ENCODE measurements at regions not wholly inside any gene's neighbourhood (a gene's known extent, or its start where the extent isn't known, plus 50 kb on each side); places are given as distances from the start of the nearest gene placed in this dataset.

- no peak for DNase-seq
- no peak for TF ChIP-seq POLR2A (IDR thresholded peaks at IDR 0.05; ENCODE audit: low read length)
- no peak for TF ChIP-seq GATA1 (IDR thresholded peaks at IDR 0.05; ENCODE audit: low read depth, low read length)
Observed at GRCh38 chr6:3987576-3987975, 91.4 kb downstream of the FAM217A start.

DNA sequence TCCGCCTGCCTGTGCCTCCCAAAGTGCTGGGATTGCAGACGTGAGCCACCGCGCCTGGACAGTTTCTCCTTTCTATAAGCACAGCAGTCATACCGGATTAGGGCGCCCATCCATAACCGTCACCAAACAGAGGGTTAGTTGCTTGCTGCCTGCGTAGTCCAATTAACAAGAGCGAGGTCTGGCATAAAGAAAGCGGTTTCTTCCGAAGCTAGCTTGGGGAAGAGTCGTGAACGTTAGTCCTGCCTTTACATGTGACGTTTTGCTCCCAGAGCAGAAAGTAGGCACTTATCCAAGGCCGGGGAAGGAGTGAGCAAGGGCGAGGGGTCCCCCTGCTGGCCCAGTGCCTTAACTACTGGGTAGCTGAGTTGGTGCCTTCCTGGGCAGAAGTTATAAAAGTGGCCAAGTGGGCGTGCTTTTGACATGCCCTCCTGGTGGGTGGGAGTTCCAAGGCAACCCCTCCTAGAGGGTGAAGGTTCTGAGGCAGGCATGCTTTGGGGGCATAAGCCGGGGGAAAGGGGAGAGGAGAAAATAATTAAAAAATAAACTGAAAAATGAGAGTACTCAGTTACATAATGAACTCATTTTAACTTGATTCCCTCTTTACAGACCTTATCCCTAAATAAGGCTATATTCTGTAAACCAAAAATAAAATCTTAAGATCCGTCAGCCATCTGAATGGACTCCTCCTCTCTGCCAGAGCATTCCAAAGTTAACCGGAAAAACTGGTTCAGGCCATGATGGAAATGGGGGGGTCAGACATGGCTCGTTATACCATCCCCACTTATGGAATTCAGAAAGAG lies 88.0 kb downstream of the FAM217A start:
- no peak for TF ChIP-seq GATA1 (IDR thresholded peaks at IDR 0.05; ENCODE audit: low read depth, low read length)
- TF ChIP-seq POLR2A (IDR thresholded peaks at IDR 0.05; ENCODE audit: low read length): no peak

GRCh38 chr6:3991941-3992340 lies 87.0 kb downstream of the FAM217A start:
- DNase-seq: no peak
- TF ChIP-seq POLR2A (IDR thresholded peaks at IDR 0.05; ENCODE audit: low read length) (no peak), GATA1 (IDR thresholded peaks at IDR 0.05; ENCODE audit: low read depth, low read length) (no peak)

More for the DNA sequence above, 88.0 kb downstream of the FAM217A start:
- DNase-seq: peak; percentile 78 to 88

DNA sequence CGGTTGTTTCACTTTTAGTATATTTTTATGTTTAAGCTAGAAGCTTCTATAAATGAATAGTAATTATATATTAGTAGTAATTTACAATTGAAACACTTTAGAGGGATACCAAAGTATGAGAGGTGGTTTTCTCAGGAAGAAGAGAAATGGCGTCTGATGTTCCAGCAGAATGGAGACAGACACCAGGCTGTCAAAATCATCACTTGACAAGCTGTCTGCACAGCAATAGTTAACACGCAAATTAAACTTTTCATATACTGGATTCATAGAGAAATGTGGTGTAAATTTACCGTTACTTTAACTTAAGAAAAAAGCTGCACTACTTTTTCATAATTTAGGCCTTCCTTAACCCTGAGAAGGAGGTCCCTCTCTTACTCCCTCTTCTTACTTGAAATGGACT lies 82.6 kb downstream of the FAM217A start:
- TF ChIP-seq POLR2A (IDR thresholded peaks at IDR 0.05; ENCODE audit: low read length) (no peak), GATA1 (IDR thresholded peaks at IDR 0.05; ENCODE audit: low read depth, low read length) (no peak)
- no peak for DNase-seq

- no peak for DNase-seq
- TF ChIP-seq GATA1 (IDR thresholded peaks at IDR 0.05; ENCODE audit: low read depth, low read length): no peak
- TF ChIP-seq POLR2A (IDR thresholded peaks at IDR 0.05; ENCODE audit: low read length): no peak
Observed at GRCh38 chr6:3997177-3997770, 81.7 kb downstream of the FAM217A start.

GRCh38 chr6:3999800-4000661 lies 78.9 kb downstream of the FAM217A start:
- DNase-seq: no peak
- no peak for TF ChIP-seq POLR2A (IDR thresholded peaks at IDR 0.05; ENCODE audit: low read length)
- no peak for TF ChIP-seq GATA1 (IDR thresholded peaks at IDR 0.05; ENCODE audit: low read depth, low read length)

- TF ChIP-seq POLR2A (IDR thresholded peaks at IDR 0.05; ENCODE audit: low read length): no peak
- TF ChIP-seq GATA1 (IDR thresholded peaks at IDR 0.05; ENCODE audit: low read depth, low read length): no peak
- DNase-seq: no peak
Observed at GRCh38 chr6:4004249-4004648, 74.7 kb downstream of the FAM217A start.

GRCh38 chr6:4008324-4009047 lies 70.5 kb downstream of the FAM217A start:
- DNase-seq: peak; percentile 68 to 83
- TF ChIP-seq POLR2A (IDR thresholded peaks at IDR 0.05; ENCODE audit: low read length): no peak
- TF ChIP-seq GATA1 (IDR thresholded peaks at IDR 0.05; ENCODE audit: low read depth, low read length): no peak

GRCh38 chr6:4009486-4009885 lies 69.5 kb downstream of the FAM217A start:
- TF ChIP-seq POLR2A (IDR thresholded peaks at IDR 0.05; ENCODE audit: low read length): no peak
- no peak for TF ChIP-seq GATA1 (IDR thresholded peaks at IDR 0.05; ENCODE audit: low read depth, low read length)
- no peak for DNase-seq

DNA sequence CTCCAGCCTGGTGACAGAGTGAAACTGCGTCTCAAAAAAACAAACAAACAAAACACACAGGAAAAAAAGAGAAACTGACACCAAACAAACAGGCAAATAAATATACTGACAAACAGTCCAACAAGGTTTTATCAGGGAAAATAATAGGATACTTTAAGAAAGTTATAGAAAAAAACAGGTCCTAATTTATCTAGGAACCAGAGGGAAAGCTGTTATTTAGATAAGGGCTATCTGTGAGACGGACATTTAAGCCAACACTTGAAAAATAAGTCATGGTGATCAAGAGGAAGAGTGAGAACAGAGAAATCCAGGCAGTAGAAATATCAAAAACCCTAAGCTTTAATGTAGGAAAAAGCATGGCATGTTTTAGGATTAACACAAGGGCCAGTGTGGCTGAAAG lies 68.9 kb downstream of the FAM217A start:
- DNase-seq: peak; percentile 27 to 55
- TF ChIP-seq GATA1 (IDR thresholded peaks at IDR 0.05; ENCODE audit: low read depth, low read length): no peak
- TF ChIP-seq POLR2A (IDR thresholded peaks at IDR 0.05; ENCODE audit: low read length): no peak

DNA sequence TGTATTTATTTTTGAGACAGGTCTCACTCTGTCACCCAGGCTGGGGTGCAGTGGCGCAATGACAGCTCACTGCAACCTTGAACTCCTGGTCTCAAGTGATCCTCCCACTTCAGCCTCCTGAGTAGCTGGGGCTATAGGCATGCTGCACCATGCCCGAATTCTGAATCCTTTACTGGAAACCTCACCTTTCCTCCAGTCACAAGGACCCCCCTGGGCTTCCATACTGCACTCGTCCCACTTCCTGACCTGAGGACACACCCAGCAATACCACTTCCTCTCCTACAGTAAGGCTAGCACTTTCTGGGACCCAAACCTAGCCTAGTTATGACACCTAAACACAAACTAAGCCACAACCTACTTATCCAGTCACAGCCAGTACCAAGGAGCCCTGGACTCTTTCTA lies 68.2 kb downstream of the FAM217A start:
- TF ChIP-seq GATA1 (IDR thresholded peaks at IDR 0.05; ENCODE audit: low read depth, low read length) (no peak), POLR2A (IDR thresholded peaks at IDR 0.05; ENCODE audit: low read length) (no peak)

DNA sequence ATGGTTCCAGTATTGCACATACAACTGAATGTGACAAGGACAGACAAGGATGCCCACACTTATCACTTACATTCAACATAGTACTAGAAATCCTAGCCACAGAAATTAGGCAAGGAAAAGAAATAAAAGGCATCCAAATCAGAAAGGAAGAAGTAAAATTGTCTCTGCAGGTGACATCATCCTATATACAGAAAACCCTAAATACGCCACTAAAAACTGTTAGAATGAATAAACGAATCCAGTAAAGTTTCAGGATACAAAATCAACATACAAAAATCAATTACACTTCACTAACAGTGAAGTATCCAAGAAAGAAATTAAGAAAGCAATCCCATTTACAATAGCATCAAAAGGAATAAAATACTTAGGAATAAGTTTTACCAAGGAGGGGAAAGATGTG lies 66.1 kb downstream of the FAM217A start:
- TF ChIP-seq GATA1 (IDR thresholded peaks at IDR 0.05; ENCODE audit: low read depth, low read length) (no peak), POLR2A (IDR thresholded peaks at IDR 0.05; ENCODE audit: low read length) (no peak)
- no peak for DNase-seq

More for the DNA sequence above, 68.2 kb downstream of the FAM217A start:
- DNase-seq: peak in 1 of 2 experiments; percentile 18

DNA sequence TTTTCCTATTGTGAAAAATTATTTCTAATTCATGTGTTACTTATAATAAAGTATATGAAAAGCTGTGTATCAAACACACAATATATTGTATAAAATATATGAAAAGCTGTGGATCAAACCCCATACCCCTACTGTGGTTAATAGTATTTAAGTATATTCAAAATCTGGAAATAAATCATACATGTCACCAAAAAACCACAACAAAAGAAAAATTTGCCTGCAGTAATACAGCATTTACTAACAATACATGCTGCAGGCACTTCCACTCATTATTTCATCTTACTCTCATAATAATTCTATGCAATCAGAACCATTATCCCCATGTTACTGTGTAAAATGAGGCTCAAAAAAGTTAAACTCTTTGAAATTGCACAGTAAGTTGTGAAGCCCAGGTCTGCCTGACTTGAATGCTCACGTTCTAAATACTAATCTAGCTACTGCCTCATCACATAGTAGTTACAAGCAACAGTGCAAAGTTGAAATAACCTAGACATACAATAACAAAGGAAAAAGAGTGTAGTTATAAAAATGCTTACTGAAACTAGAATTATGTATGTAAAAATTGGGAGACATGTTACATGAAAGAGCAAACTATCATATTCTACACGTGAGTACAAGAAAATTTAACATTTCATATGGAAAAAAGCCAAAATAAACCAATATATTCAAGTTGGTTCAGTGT lies 61.7 kb downstream of the FAM217A start:
- TF ChIP-seq GATA1 (IDR thresholded peaks at IDR 0.05; ENCODE audit: low read depth, low read length): no peak
- TF ChIP-seq POLR2A (IDR thresholded peaks at IDR 0.05; ENCODE audit: low read length): no peak
- DNase-seq: peak; percentile 22 to 61
